Cardiac muscle cell (in vitro differentiated cells and primary cell): ENCODE measurements at regions not wholly inside any gene's neighbourhood (a gene's known extent, or its start where the extent isn't known, plus 50 kb on each side); places are given as distances from the start of the nearest gene placed in this dataset.
"Not testable (repeated sequence)": the region's sequence is repeated elsewhere in the genome, so short reads cannot be mapped to it uniquely, and the experiment has no call there.

ENCODE experiments used
- DNase-seq, 2 donors: peaks; one replicate each; pipeline versions ENCODE4 v3.0.0 to v3.0.0-alpha.2; 2010 to 2017; ENCODE audit warnings: low read depth in 1 of 2, low spot score in 1 of 2
- H3K27ac ChIP-seq: fragments of 200-600 bp; sonication (generic); 2 replicates; pipeline ENCODE4 v1.5.1; 2016
- H3K27me3 ChIP-seq: fragments of 200-600 bp; sonication (generic); 2 replicates; pipeline ENCODE4 v1.6.0; 2016; ENCODE audit warnings: control low read depth
- H3K36me3 ChIP-seq: fragments of 200-600 bp; sonication (generic); 2 replicates; pipeline ENCODE4 v1.5.1; 2016; ENCODE audit warnings: control low read depth
- H3K4me1 ChIP-seq: fragments of 200-600 bp; sonication (generic); 2 replicates; pipeline ENCODE4 v1.8.1; 2017; ENCODE audit warnings: low read depth, mild to moderate bottlenecking, mixed run types
- H3K4me3 ChIP-seq: fragments of 200-600 bp; sonication (generic); 2 replicates; pipeline ENCODE4 v1.5.1; 2016; ENCODE audit warnings: mild to moderate bottlenecking
- H3K9me3 ChIP-seq: fragments of 200-600 bp; sonication (generic); 2 replicates; pipeline ENCODE4 v1.5.1; 2017; ENCODE audit warnings: low read depth, mild to moderate bottlenecking, control low read depth
- CTCF ChIP-seq: IDR thresholded peaks from 2 replicates; pipeline ENCODE4 v1.5.1; 2012; ENCODE audit warnings: low read depth, mild to moderate bottlenecking, low read length

GRCh38 chr17:71104225-71104624 lies 934.9 kb downstream of the KCNJ2 start:
- no peak for TF ChIP-seq CTCF
- H3K36me3 ChIP-seq = no peaks in the 10 kb centered on the region
- no peaks in the 10 kb centered on the region for H3K27me3 ChIP-seq
- H3K27ac ChIP-seq = no peak overlapping the region
- no peak overlapping the region for H3K4me3 ChIP-seq
- H3K9me3 ChIP-seq = no peaks in the 10 kb centered on the region
- no peaks in the 10 kb centered on the region for H3K4me1 ChIP-seq
- DNase-seq = no peak

- not testable (repeated sequence) for H3K4me1 ChIP-seq, DNase-seq, H3K27me3 ChIP-seq, H3K27ac ChIP-seq, H3K4me3 ChIP-seq, H3K9me3 ChIP-seq, H3K36me3 ChIP-seq
Measured at GRCh38 chr17:71106056-71106455, 936.7 kb downstream of the KCNJ2 start.

- no peak overlapping the region for H3K27ac ChIP-seq
- H3K4me1 ChIP-seq = no peaks in the 10 kb centered on the region
- no peaks in the 10 kb centered on the region for H3K9me3 ChIP-seq
- H3K36me3 ChIP-seq = no peaks in the 10 kb centered on the region
- no peaks in the 10 kb centered on the region for H3K27me3 ChIP-seq
- TF ChIP-seq CTCF = no peak
- no peak overlapping the region for H3K4me3 ChIP-seq
- DNase-seq = peak in 1 of 2 donors; percentile 12
Measured at GRCh38 chr17:71107136-71107535, 937.8 kb downstream of the KCNJ2 start.

- no peak for TF ChIP-seq CTCF
- Histone ChIP-seq H3K4me3 (no peak overlapping the region), H3K9me3 (no peaks in the 10 kb centered on the region), H3K36me3 (no peaks in the 10 kb centered on the region), H3K4me1 (no peaks in the 10 kb centered on the region), H3K27me3 (no peaks in the 10 kb centered on the region), H3K27ac (no peak overlapping the region)
- DNase-seq = no peak
Measured at GRCh38 chr17:71109697-71110096, 940.4 kb downstream of the KCNJ2 start.

GRCh38 chr17:71110326-71110725 lies 941.0 kb downstream of the KCNJ2 start:
- no peaks in the 10 kb centered on the region for H3K27me3 ChIP-seq
- DNase-seq = no peak
- H3K9me3 ChIP-seq = no peaks in the 10 kb centered on the region
- H3K4me1 ChIP-seq = no peaks in the 10 kb centered on the region
- TF ChIP-seq CTCF = no peak
- H3K4me3 ChIP-seq = no peak overlapping the region
- no peak overlapping the region for H3K27ac ChIP-seq
- no peaks in the 10 kb centered on the region for H3K36me3 ChIP-seq

GRCh38 chr17:71111460-71111859 lies 942.1 kb downstream of the KCNJ2 start:
- Histone ChIP-seq H3K4me3 (no peak overlapping the region), H3K36me3 (no peaks in the 10 kb centered on the region), H3K9me3 (no peaks in the 10 kb centered on the region), H3K27me3 (no peaks in the 10 kb centered on the region), H3K4me1 (no peaks in the 10 kb centered on the region), H3K27ac (no peak overlapping the region)
- no peak for DNase-seq
- no peak for TF ChIP-seq CTCF
